Left kidney (tissue), 1 donor: ENCODE measurements at regions not wholly inside any gene's neighbourhood (a gene's known extent, or its start where the extent isn't known, plus 50 kb on each side); places are given as distances from the start of the nearest gene placed in this dataset.
A peak's percentile ranks its signal among the peaks of the same experiment; 100 is the strongest.

Experiments
- DNase-seq: peaks from one replicate; pipeline ENCODE4 v3.0.0-alpha.2; 2013

GRCh38 chr2:173590276-173590861 is 235.7 kb downstream of the CDCA7 start:
- no peak for DNase-seq

- DNase-seq = no peak
Observed at GRCh38 chr2:173593109-173593508, 238.4 kb downstream of the CDCA7 start.

GRCh38 chr2:173596244-173596643 is 241.6 kb downstream of the CDCA7 start:
- DNase-seq = no peak

- DNase-seq = no peak
Observed at GRCh38 chr2:173598525-173598924, 243.9 kb downstream of the CDCA7 start.

- DNase-seq = no peak
Observed at GRCh38 chr2:173599821-173600359, 245.2 kb downstream of the CDCA7 start.

GRCh38 chr2:173602153-173602795 is 247.6 kb downstream of the CDCA7 start:
- no peak for DNase-seq

- DNase-seq = no peak
Observed at GRCh38 chr2:173605994-173606393, 251.3 kb downstream of the CDCA7 start.

- DNase-seq = no peak
Observed at GRCh38 chr2:173606619-173607248, 252.1 kb downstream of the CDCA7 start.

GRCh38 chr2:173607606-173608311 is 253.1 kb downstream of the CDCA7 start:
- no peak for DNase-seq

- DNase-seq = no peak
Observed at GRCh38 chr2:173611121-173611520, 256.4 kb downstream of the CDCA7 start.

GRCh38 chr2:173612354-173612753 is 257.7 kb downstream of the CDCA7 start:
- DNase-seq = no peak

- DNase-seq = no peak
Observed at GRCh38 chr2:173613386-173613785, 258.7 kb downstream of the CDCA7 start.

GRCh38 chr2:173614265-173614930 is 259.7 kb downstream of the CDCA7 start:
- DNase-seq = no peak

GRCh38 chr2:173623438-173624319 is 269.0 kb downstream of the CDCA7 start:
- DNase-seq = no peak

GRCh38 chr2:173625315-173625714 is 270.6 kb downstream of the CDCA7 start:
- DNase-seq = no peak

GRCh38 chr2:173629076-173629475 is 274.4 kb downstream of the CDCA7 start:
- DNase-seq = no peak

GRCh38 chr2:173630425-173631126 is 275.9 kb downstream of the CDCA7 start:
- DNase-seq = no peak

GRCh38 chr2:173631127-173631460 is 276.4 kb downstream of the CDCA7 start:
- peak; percentile 80 for DNase-seq

- DNase-seq = no peak
Observed at GRCh38 chr2:173644146-173644545, 289.5 kb downstream of the CDCA7 start.

- no peak for DNase-seq
Observed at GRCh38 chr2:173647681-173648311, 293.1 kb downstream of the CDCA7 start.
